ENCODE measurements at regions not wholly inside any gene's neighbourhood (a gene's known extent, or its start where the extent isn't known, plus 50 kb on each side); places are given as distances from the start of the nearest gene placed in this dataset.

DNA sequence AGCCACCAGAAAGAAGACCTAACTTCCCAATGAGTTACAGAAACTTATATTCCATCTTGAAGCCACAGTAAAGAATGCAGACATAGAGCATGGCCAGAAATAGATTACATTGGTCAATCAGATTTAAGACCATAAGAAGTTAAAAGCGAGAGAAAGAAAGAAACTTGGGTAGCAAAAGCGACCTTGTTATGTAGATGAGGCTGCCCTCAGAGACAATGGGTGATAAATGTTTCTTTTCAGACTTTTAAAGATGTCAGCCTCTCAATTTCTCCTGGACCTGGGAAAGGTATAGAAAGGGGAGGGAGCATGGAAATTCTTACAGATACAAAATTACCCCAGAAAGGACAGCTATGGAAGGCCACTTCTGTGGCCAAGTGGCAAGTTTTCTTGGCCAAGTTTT, 732.6 kb upstream of the LUZP2 start:
- no peak overlapping the region for H3K27ac ChIP-seq
- no peak for TF ChIP-seq ZFX (IDR thresholded peaks at IDR 0.05; ENCODE audit: borderline replicate concordance)
- TF ChIP-seq, protein P1, sequence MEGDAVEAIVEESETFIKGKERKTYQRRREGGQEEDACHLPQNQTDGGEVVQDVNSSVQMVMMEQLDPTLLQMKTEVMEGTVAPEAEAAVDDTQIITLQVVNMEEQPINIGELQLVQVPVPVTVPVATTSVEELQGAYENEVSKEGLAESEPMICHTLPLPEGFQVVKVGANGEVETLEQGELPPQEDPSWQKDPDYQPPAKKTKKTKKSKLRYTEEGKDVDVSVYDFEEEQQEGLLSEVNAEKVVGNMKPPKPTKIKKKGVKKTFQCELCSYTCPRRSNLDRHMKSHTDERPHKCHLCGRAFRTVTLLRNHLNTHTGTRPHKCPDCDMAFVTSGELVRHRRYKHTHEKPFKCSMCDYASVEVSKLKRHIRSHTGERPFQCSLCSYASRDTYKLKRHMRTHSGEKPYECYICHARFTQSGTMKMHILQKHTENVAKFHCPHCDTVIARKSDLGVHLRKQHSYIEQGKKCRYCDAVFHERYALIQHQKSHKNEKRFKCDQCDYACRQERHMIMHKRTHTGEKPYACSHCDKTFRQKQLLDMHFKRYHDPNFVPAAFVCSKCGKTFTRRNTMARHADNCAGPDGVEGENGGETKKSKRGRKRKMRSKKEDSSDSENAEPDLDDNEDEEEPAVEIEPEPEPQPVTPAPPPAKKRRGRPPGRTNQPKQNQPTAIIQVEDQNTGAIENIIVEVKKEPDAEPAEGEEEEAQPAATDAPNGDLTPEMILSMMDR (IDR thresholded peaks at IDR 0.05) = no peak

DNA sequence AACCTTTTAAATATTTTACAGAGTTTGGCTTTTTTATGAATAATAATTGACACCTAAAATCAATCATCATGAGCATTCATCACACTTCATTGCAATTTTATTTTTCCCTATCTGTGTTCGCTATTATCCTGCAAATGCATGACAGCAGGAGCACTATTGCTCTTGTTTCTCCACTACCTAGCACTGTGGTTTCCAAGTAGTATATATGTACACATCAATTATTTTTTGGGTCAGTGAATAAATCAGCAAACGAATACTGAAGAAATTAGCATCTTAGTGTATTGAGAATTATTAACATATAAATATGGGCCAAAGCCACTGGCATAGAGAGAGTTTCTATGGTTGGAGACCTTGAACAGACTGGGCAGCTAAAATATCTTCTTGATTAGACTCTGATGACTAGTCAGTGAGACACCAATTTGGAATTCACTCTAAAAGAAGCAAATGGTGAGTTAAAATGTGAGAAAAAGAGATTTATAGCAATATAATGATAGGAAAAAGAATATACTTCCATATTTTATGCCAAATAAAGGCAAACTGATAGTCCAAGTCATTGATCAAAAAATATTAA, 731.1 kb upstream of the LUZP2 start:
- TF ChIP-seq ZFX (IDR thresholded peaks at IDR 0.05; ENCODE audit: borderline replicate concordance) = no peak
- TF ChIP-seq, protein P1 (IDR thresholded peaks at IDR 0.05) = no peak
- no peak overlapping the region for H3K27ac ChIP-seq

DNA sequence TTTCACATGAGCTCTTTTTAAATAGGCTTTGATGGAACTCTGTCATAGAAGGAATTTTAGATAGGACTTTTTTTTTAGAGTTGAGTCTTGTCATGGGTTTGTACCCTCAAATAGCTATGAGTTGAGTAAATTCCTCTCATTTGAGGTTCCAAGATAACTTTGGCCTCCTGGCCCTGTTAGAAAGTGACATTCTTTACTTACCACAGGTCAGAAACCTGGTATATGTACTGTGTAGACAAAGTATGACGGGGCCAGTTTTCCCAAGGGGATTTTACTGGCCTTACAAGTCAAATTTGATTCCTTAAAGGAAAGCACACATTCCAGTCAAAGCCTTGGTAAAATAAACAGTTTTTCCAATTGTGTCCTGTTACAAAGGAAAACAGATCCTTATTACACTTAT, 729.3 kb upstream of the LUZP2 start:
- no peak overlapping the region for H3K27ac ChIP-seq
- TF ChIP-seq ZFX (IDR thresholded peaks at IDR 0.05; ENCODE audit: borderline replicate concordance) = no peak
- TF ChIP-seq, protein P1 (IDR thresholded peaks at IDR 0.05) = no peak

DNA sequence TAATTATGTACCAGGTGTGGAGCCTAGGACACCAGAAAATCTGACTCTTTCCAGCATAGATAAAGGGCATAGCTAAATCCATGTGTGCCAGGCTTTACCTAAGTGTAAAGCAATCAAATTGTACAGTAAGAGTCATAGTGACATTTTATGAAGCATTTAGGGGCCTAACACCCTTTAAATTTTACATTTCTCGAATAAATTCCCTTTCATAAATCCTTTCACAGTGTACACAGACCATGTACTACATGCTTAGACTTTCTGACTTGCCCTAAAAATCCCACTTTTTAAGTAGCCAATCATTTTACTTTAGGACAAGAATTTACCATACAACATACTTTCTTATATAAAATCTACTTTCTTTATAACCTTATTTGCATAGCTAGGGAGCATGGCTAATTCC, 727.6 kb upstream of the LUZP2 start:
- no peak for TF ChIP-seq ZFX (IDR thresholded peaks at IDR 0.05; ENCODE audit: borderline replicate concordance)
- TF ChIP-seq, protein P1 (IDR thresholded peaks at IDR 0.05) = no peak
- no peak overlapping the region for H3K27ac ChIP-seq

DNA sequence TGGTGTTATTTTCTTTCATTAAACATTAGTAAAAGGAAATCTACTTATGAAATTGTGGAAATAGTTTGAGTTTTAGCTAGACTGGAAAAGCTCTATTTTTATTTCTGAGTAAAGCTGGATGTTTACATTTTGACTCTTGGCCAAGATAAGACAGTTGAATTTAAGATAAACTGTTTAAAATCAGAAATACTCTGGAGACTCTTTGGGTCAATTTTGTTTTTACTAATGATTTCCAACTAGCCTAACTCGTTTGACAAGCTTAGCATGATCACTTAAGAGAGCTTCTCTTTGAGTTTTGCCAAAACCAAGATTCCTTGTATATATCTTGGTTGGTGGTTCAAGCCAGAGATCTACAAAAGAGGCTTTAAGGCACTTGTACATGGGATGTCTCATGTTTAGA, 724.8 kb upstream of the LUZP2 start:
- TF ChIP-seq, protein P1 (IDR thresholded peaks at IDR 0.05) = no peak
- TF ChIP-seq ZFX (IDR thresholded peaks at IDR 0.05; ENCODE audit: borderline replicate concordance) = no peak
- H3K27ac ChIP-seq = no peak overlapping the region

DNA sequence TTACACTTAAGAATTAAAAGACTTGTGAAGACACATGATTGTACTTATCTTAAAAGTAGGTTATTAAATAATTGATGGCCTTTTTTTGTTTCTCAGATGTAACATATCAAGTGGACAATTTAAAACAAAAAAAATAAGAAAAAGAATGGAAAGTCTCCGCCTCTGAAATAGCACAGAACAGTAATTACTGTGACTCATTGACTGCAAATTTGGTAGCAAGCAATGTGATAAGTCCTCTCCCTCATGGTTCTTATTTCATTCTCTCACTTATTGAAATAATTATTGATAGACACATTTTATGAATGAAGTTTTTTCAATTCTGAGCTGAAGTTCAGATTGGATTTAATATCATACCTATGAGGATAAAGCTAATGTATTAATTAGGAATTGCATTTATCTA, 717.9 kb upstream of the LUZP2 start:
- TF ChIP-seq ZFX (IDR thresholded peaks at IDR 0.05; ENCODE audit: borderline replicate concordance) = no peak
- TF ChIP-seq, protein P1 (IDR thresholded peaks at IDR 0.05) = no peak
- no peak overlapping the region for H3K27ac ChIP-seq

DNA sequence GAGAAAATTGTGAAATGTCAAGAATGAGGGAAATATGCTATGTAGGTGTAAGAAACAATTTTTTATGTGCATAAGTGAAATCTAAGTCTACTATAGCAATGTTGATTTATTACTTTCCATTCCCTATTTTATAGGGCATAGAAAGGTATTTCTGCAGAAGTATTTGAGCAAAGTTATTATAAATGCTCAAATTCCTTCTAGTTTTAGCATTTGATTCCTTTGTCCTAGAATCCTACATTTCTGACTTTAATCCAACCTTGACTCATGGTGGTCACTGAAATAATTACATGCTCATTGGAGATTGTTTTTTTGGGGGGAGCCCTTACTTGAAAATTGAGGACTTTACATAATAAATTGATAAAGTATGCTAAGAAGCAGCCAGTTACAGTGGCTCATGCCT, 716.6 kb upstream of the LUZP2 start:
- no peak overlapping the region for H3K27ac ChIP-seq
- no peak for TF ChIP-seq ZFX (IDR thresholded peaks at IDR 0.05; ENCODE audit: borderline replicate concordance)
- TF ChIP-seq, protein P1 (IDR thresholded peaks at IDR 0.05) = no peak
